Stimulated activated naive CD8-positive, alpha-beta T cell treated with anti-CD3 and anti-CD28 coated beads, Interleukin-15, Interleukin-2, amounts not matched to agents 100 ng/mL and 50 ng/mL, for 24 hours (primary cell): ENCODE measurements at regions not wholly inside any gene's neighbourhood (a gene's known extent, or its start where the extent isn't known, plus 50 kb on each side); places are given as distances from the start of the nearest gene placed in this dataset.
"Not testable (repeated sequence)": the region's sequence is repeated elsewhere in the genome, so short reads cannot be mapped to it uniquely, and the experiment has no call there.

Source experiments
- H3K27ac Mint-ChIP-seq: one replicate; pipeline ENCODE4 v1.8.0; 2021; ENCODE audit warnings: mild to moderate bottlenecking, mixed read lengths
- H3K27me3 Mint-ChIP-seq: one replicate; pipeline ENCODE4 v1.8.0; 2021; ENCODE audit warnings: mixed read lengths
- H3K36me3 Mint-ChIP-seq: one replicate; pipeline ENCODE4 v1.8.0; 2021; ENCODE audit warnings: low read depth, mixed read lengths
- H3K4me1 Mint-ChIP-seq: one replicate; pipeline ENCODE4 v1.8.0; 2021; ENCODE audit warnings: low read depth, mixed read lengths
- H3K4me3 Mint-ChIP-seq: one replicate; pipeline ENCODE4 v1.8.0; 2021; ENCODE audit warnings: mild to moderate bottlenecking, mixed read lengths
- H3K9me3 Mint-ChIP-seq: one replicate; pipeline ENCODE4 v1.8.0; 2021; ENCODE audit warnings: mixed read lengths

- H3K4me1 Mint-ChIP-seq, H3K4me3 Mint-ChIP-seq, H3K27me3 Mint-ChIP-seq, H3K27ac Mint-ChIP-seq, H3K36me3 Mint-ChIP-seq, H3K9me3 Mint-ChIP-seq: not testable (repeated sequence)
These were observed 228.4 kb downstream of the CAAP1 start for GRCh38 chr9:26664087-26664773.

GRCh38 chr9:26662476-26662875, 230.1 kb downstream of the CAAP1 start:
- Mint-ChIP-seq H3K27me3 (no peaks in the 10 kb centered on the region), H3K9me3 (peaks cover 3% of the 10 kb centered on the region), H3K4me3 (no peak overlapping the region), H3K36me3 (no peaks in the 10 kb centered on the region), H3K27ac (no peak overlapping the region), H3K4me1 (no peaks in the 10 kb centered on the region)

- Mint-ChIP-seq H3K27me3 (no peaks in the 10 kb centered on the region), H3K4me3 (no peak overlapping the region), H3K4me1 (no peaks in the 10 kb centered on the region), H3K36me3 (no peaks in the 10 kb centered on the region), H3K9me3 (peaks cover 3% of the 10 kb centered on the region), H3K27ac (no peak overlapping the region)
These were observed 234.1 kb downstream of the CAAP1 start for GRCh38 chr9:26658476-26658875.

GRCh38 chr9:26657958-26658357, 234.6 kb downstream of the CAAP1 start:
- Mint-ChIP-seq H3K36me3 (no peaks in the 10 kb centered on the region), H3K27ac (no peak overlapping the region), H3K4me3 (no peak overlapping the region), H3K9me3 (peaks cover 5% of the 10 kb centered on the region), H3K27me3 (peaks cover 5% of the 10 kb centered on the region), H3K4me1 (no peaks in the 10 kb centered on the region)

GRCh38 chr9:26656003-26656870, 236.4 kb downstream of the CAAP1 start:
- Mint-ChIP-seq H3K27me3 (peaks cover 7% of the 10 kb centered on the region), H3K9me3 (peaks cover 5% of the 10 kb centered on the region), H3K36me3 (no peaks in the 10 kb centered on the region), H3K27ac (no peak overlapping the region), H3K4me3 (no peak overlapping the region), H3K4me1 (no peaks in the 10 kb centered on the region)

- Mint-ChIP-seq H3K36me3 (no peaks in the 10 kb centered on the region), H3K27ac (no peak overlapping the region), H3K4me3 (no peak overlapping the region), H3K9me3 (peaks cover 5% of the 10 kb centered on the region), H3K4me1 (no peaks in the 10 kb centered on the region), H3K27me3 (peaks cover 7% of the 10 kb centered on the region)
These were observed 237.4 kb downstream of the CAAP1 start for GRCh38 chr9:26655166-26655565.

- H3K27me3 Mint-ChIP-seq = peaks cover 7% of the 10 kb centered on the region
- H3K9me3 Mint-ChIP-seq = peaks cover 5% of the 10 kb centered on the region
- H3K36me3 Mint-ChIP-seq = no peaks in the 10 kb centered on the region
These were observed 242.3 kb downstream of the CAAP1 start for GRCh38 chr9:26650325-26650724.

GRCh38 chr9:26643826-26644225, 248.8 kb downstream of the CAAP1 start:
- H3K4me3 Mint-ChIP-seq = no peak overlapping the region
- H3K27me3 Mint-ChIP-seq = no peaks in the 10 kb centered on the region
- no peaks in the 10 kb centered on the region for H3K9me3 Mint-ChIP-seq
- no peak overlapping the region for H3K27ac Mint-ChIP-seq
- no peaks in the 10 kb centered on the region for H3K36me3 Mint-ChIP-seq
- H3K4me1 Mint-ChIP-seq = no peaks in the 10 kb centered on the region

More at GRCh38 chr9:26650325-26650724, 242.3 kb downstream of the CAAP1 start:
- no peak overlapping the region for H3K4me3 Mint-ChIP-seq
- no peak overlapping the region for H3K27ac Mint-ChIP-seq
- no peaks in the 10 kb centered on the region for H3K4me1 Mint-ChIP-seq

- Mint-ChIP-seq H3K27ac (no peak overlapping the region), H3K9me3 (no peaks in the 10 kb centered on the region), H3K27me3 (no peaks in the 10 kb centered on the region), H3K4me1 (no peaks in the 10 kb centered on the region), H3K36me3 (no peaks in the 10 kb centered on the region), H3K4me3 (no peak overlapping the region)
These were observed 252.8 kb downstream of the CAAP1 start for GRCh38 chr9:26639761-26640160.

GRCh38 chr9:26637101-26637500, 255.5 kb downstream of the CAAP1 start:
- H3K36me3 Mint-ChIP-seq = no peaks in the 10 kb centered on the region
- no peaks in the 10 kb centered on the region for H3K27me3 Mint-ChIP-seq
- no peaks in the 10 kb centered on the region for H3K4me1 Mint-ChIP-seq
- H3K4me3 Mint-ChIP-seq = no peak overlapping the region
- H3K9me3 Mint-ChIP-seq = peaks cover 9% of the 10 kb centered on the region
- H3K27ac Mint-ChIP-seq = no peak overlapping the region

- not testable (repeated sequence) for H3K4me1 Mint-ChIP-seq, H3K36me3 Mint-ChIP-seq, H3K27ac Mint-ChIP-seq, H3K4me3 Mint-ChIP-seq, H3K27me3 Mint-ChIP-seq, H3K9me3 Mint-ChIP-seq
These were observed 278.7 kb downstream of the CAAP1 start for GRCh38 chr9:26613851-26614350.

GRCh38 chr9:26612211-26612610, 280.4 kb downstream of the CAAP1 start:
- Mint-ChIP-seq H3K9me3 (no peaks in the 10 kb centered on the region), H3K27ac (no peak overlapping the region), H3K27me3 (no peaks in the 10 kb centered on the region), H3K4me3 (no peak overlapping the region), H3K36me3 (no peaks in the 10 kb centered on the region), H3K4me1 (no peaks in the 10 kb centered on the region)

GRCh38 chr9:26606756-26607155, 285.8 kb downstream of the CAAP1 start:
- Mint-ChIP-seq H3K9me3 (no peaks in the 10 kb centered on the region), H3K27ac (no peak overlapping the region), H3K4me1 (no peaks in the 10 kb centered on the region), H3K4me3 (no peak overlapping the region), H3K27me3 (no peaks in the 10 kb centered on the region), H3K36me3 (no peaks in the 10 kb centered on the region)

- H3K4me1 Mint-ChIP-seq = no peaks in the 10 kb centered on the region
- H3K36me3 Mint-ChIP-seq = no peaks in the 10 kb centered on the region
- H3K27ac Mint-ChIP-seq = no peak overlapping the region
- H3K4me3 Mint-ChIP-seq = no peak overlapping the region
- H3K9me3 Mint-ChIP-seq = peaks cover 4% of the 10 kb centered on the region
- no peaks in the 10 kb centered on the region for H3K27me3 Mint-ChIP-seq
These were observed 287.2 kb downstream of the CAAP1 start for GRCh38 chr9:26605367-26605766.

- Mint-ChIP-seq H3K36me3 (no peaks in the 10 kb centered on the region), H3K9me3 (peaks cover 4% of the 10 kb centered on the region), H3K4me1 (no peaks in the 10 kb centered on the region), H3K27ac (no peak overlapping the region), H3K4me3 (no peak overlapping the region), H3K27me3 (no peaks in the 10 kb centered on the region)
These were observed 288.4 kb downstream of the CAAP1 start for GRCh38 chr9:26604076-26604662.
